Natural killer cell (primary cell): ENCODE measurements at regions not wholly inside any gene's neighbourhood (a gene's known extent, or its start where the extent isn't known, plus 50 kb on each side); places are given as distances from the start of the nearest gene placed in this dataset.

ENCODE experiments used
- ATAC-seq, 3 donors: fragments of 150-1000 bp in 2 of 3; fragments of 200-7000 bp in 1 of 3; cut with Tn5 transposase; 1 replicate in 1 of 3; 2 replicates in 2 of 3; pipeline ENCODE4 v1.10.0; 2021; ENCODE audit warnings: mild to moderate bottlenecking in 2 of 3, moderate library complexity in 2 of 3
- DNase-seq, 2 donors: peaks; one replicate each; pipeline versions ENCODE4 v3.0.0 to v3.0.0-alpha.2; 2013 to 2021; ENCODE audit warnings: mixed read lengths in 1 of 2
- H3K27ac ChIP-seq: one replicate; pipeline ENCODE4 v1.5.1; 2013; ENCODE audit warnings: mild to moderate bottlenecking, low read length
- H3K27me3 ChIP-seq: one replicate; pipeline ENCODE4 v1.6.1; 2013; ENCODE audit warnings: low read length; ENCODE audit not compliant: control insufficient read depth, insufficient read depth
- H3K36me3 ChIP-seq: one replicate; pipeline ENCODE4 v1.6.1; 2013; ENCODE audit warnings: low read length; ENCODE audit not compliant: control insufficient read depth, insufficient read depth
- H3K4me1 ChIP-seq: one replicate; pipeline ENCODE4 v1.6.1; 2013; ENCODE audit warnings: low read length; ENCODE audit not compliant: control insufficient read depth, insufficient read depth
- H3K4me3 ChIP-seq: one replicate; pipeline ENCODE4 v1.5.1; 2013; ENCODE audit warnings: low read length
- H3K9me3 ChIP-seq: one replicate; pipeline ENCODE4 v1.6.1; 2013; ENCODE audit warnings: low read length; ENCODE audit not compliant: control insufficient read depth, insufficient read depth
- H3K27ac Mint-ChIP-seq, 2 donors: one replicate each; pipeline ENCODE4 v1.8.0; 2022; ENCODE audit warnings: mild to moderate bottlenecking in 2 of 2, mixed read lengths in 2 of 2, moderate library complexity in 1 of 2
- H3K27me3 Mint-ChIP-seq, 2 donors: one replicate each; pipeline ENCODE4 v1.8.0; 2022; ENCODE audit warnings: low read depth in 2 of 2, mixed read lengths in 2 of 2
- H3K36me3 Mint-ChIP-seq: one replicate; pipeline ENCODE4 v1.8.0; 2022; ENCODE audit warnings: mixed read lengths
- H3K4me1 Mint-ChIP-seq, 2 donors: one replicate each; pipeline ENCODE4 v1.8.0; 2022; ENCODE audit warnings: mixed read lengths in 2 of 2
- H3K4me3 Mint-ChIP-seq: one replicate; pipeline ENCODE4 v1.8.0; 2022; ENCODE audit warnings: mild to moderate bottlenecking, moderate library complexity, mixed read lengths
- H3K9me3 Mint-ChIP-seq, 2 donors: one replicate each; pipeline ENCODE4 v1.8.0; 2022; ENCODE audit warnings: mixed read lengths in 2 of 2
- CTCF ChIP-seq: fragments of 200-600 bp; IDR thresholded peaks from one replicate; pipeline ENCODE4 v1.8.0; 2022; ENCODE audit warnings: antibody characterized with exemption
- WGBS: methylation state at CpG from one replicate; pipeline ENCODE4 v1.1.7; 2013; ENCODE audit warnings: missing lambda C conversion rate; ENCODE audit not compliant: insufficient coverage; 5-methylcytosine and 5-hydroxymethylcytosine counted together
- intact Hi-C: fragments of 100-400 bp; cut with micrococcal nuclease; formaldehyde crosslinking; loops from one replicate; pipeline ENCODE4 v1.14.2; 2022

GRCh38 chr17:79326814-79327213 lies 252.2 kb downstream of the ENGASE start:
- Histone ChIP-seq H3K4me1 (no peaks in the 10 kb centered on the region), H3K4me3 (no peak overlapping the region), H3K9me3 (no peaks in the 10 kb centered on the region), H3K27me3 (no peaks in the 10 kb centered on the region), H3K36me3 (no peaks in the 10 kb centered on the region), H3K27ac (no peak overlapping the region)
- DNase-seq, result no peak
- no peak for TF ChIP-seq CTCF
- 57% methylated on average over 2 of the region's 2 CpGs for WGBS
- no peaks in the 10 kb centered on the region for H3K9me3 Mint-ChIP-seq
- no peak overlapping the region for H3K27ac Mint-ChIP-seq
- intact Hi-C loops, result no loop called here
- H3K27me3 Mint-ChIP-seq, result peaks cover 4 to 23% of the 10 kb centered on the region in 2 donors
- no peak for ATAC-seq
- H3K4me3 Mint-ChIP-seq, result no peak overlapping the region
- no peaks in the 10 kb centered on the region for H3K4me1 Mint-ChIP-seq
- H3K36me3 Mint-ChIP-seq, result no peaks in the 10 kb centered on the region

- peaks cover 0 to 14% of the 10 kb centered on the region in 2 donors for H3K27me3 Mint-ChIP-seq
- no peaks in the 10 kb centered on the region for H3K4me1 Mint-ChIP-seq
- 36% methylated on average over 21 of the region's 24 CpGs for WGBS
Measured at GRCh38 chr17:79325709-79326430, 251.2 kb downstream of the ENGASE start.

DNA sequence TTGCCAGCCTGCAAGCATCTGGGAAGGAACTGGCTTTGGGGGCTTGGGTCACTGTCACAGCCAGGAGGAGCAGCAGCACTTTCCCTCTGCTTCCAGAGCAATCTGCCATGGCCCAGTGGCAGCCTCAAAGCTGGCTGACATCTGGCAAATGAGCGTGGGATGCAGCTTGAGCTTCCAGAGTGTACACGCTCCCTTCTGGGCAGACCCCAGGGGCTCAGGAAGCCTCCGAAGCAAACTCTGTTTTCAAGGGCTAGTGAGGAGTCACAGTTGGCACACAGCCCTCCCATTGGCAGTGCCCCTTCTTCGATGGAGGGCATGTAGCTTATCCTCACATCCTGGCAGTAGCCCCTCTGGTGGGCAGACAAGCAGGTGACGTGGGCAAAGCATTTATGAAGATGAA lies 249.6 kb downstream of the ENGASE start:
- intact Hi-C loops, result no loop called here
- ATAC-seq, result no peak

More at GRCh38 chr17:79325709-79326430, 251.2 kb downstream of the ENGASE start:
- Mint-ChIP-seq H3K4me3 (no peak overlapping the region), H3K36me3 (no peaks in the 10 kb centered on the region), H3K9me3 (no peaks in the 10 kb centered on the region), H3K27ac (no peak overlapping the region)
- no peak for ATAC-seq
- Histone ChIP-seq H3K4me1 (no peaks in the 10 kb centered on the region), H3K4me3 (no peak overlapping the region), H3K9me3 (no peaks in the 10 kb centered on the region), H3K27ac (no peak overlapping the region), H3K36me3 (no peaks in the 10 kb centered on the region), H3K27me3 (no peaks in the 10 kb centered on the region)
- intact Hi-C loops, result no loop called here
- no peak for DNase-seq
- no peak for TF ChIP-seq CTCF

More for the DNA sequence above, 249.6 kb downstream of the ENGASE start:
- H3K4me1 Mint-ChIP-seq, result no peaks in the 10 kb centered on the region
- 74% methylated on average over 5 of the region's 5 CpGs for WGBS
- H3K4me1 ChIP-seq, result no peaks in the 10 kb centered on the region
- no peaks in the 10 kb centered on the region for H3K9me3 Mint-ChIP-seq
- no peaks in the 10 kb centered on the region for H3K27me3 ChIP-seq
- no peak overlapping the region for H3K27ac Mint-ChIP-seq
- H3K36me3 ChIP-seq, result no peaks in the 10 kb centered on the region
- DNase-seq, result no peak
- H3K4me3 Mint-ChIP-seq, result no peak overlapping the region
- H3K27ac ChIP-seq, result no peak overlapping the region
- H3K36me3 Mint-ChIP-seq, result no peaks in the 10 kb centered on the region
- H3K4me3 ChIP-seq, result no peak overlapping the region
- H3K27me3 Mint-ChIP-seq, result peaks cover 0 to 10% of the 10 kb centered on the region in 2 donors
- no peak for TF ChIP-seq CTCF
- no peaks in the 10 kb centered on the region for H3K9me3 ChIP-seq
